Calu3 (cell line): ENCODE measurements at regions not wholly inside any gene's neighbourhood (a gene's known extent, or its start where the extent isn't known, plus 50 kb on each side); places are given as distances from the start of the nearest gene placed in this dataset.

Experiments used
- BruUV-seq: library from RNA; stranded (reverse); fragments of 400-500 nt; replicated peaks from 2 replicates; lab custom pipeline; 2021; lab: Mats Ljungman, UMichigan
- CTCF ChIA-PET: fragments of 300-600 bp; sonication (Branson Sonifier 250); formaldehyde crosslinking; loops from one replicate; lab custom pipeline; 2022; ENCODE audit warnings: antibody characterized with exemption; lab: Charles Lee
- DNase-seq: peaks from one replicate; pipeline ENCODE4 v3.0.0; 2022
- H3K27ac Mint-ChIP-seq: one replicate; pipeline ENCODE4 v1.8.0; 2022; ENCODE audit warnings: mixed read lengths; ENCODE audit not compliant: unreplicated experiment
- H3K27me3 Mint-ChIP-seq: one replicate; pipeline ENCODE4 v1.8.0; 2022; ENCODE audit warnings: mixed read lengths; ENCODE audit not compliant: unreplicated experiment
- H3K36me3 Mint-ChIP-seq: one replicate; pipeline ENCODE4 v1.8.0; 2022; ENCODE audit warnings: mild to moderate bottlenecking, moderate library complexity, mixed read lengths; ENCODE audit not compliant: insufficient read depth, unreplicated experiment
- H3K4me1 Mint-ChIP-seq: one replicate; pipeline ENCODE4 v1.8.0; 2022; ENCODE audit warnings: mild to moderate bottlenecking, low read depth, mixed read lengths; ENCODE audit not compliant: unreplicated experiment
- H3K4me3 Mint-ChIP-seq: one replicate; pipeline ENCODE4 v1.8.0; 2022; ENCODE audit warnings: mild to moderate bottlenecking, low read depth, moderate library complexity, mixed read lengths; ENCODE audit not compliant: unreplicated experiment
- H3K9me3 Mint-ChIP-seq: one replicate; pipeline ENCODE4 v1.8.0; 2022; ENCODE audit warnings: low read depth, mixed read lengths; ENCODE audit not compliant: unreplicated experiment
- CTCF ChIP-seq: fragments of 200-600 bp; IDR thresholded peaks from one replicate; pipeline ENCODE4 v1.8.0; 2022; ENCODE audit warnings: antibody characterized with exemption; ENCODE audit not compliant: unreplicated experiment
- intact Hi-C: fragments of 100-400 bp; cut with micrococcal nuclease; formaldehyde crosslinking; loops from one replicate; pipeline ENCODE4 v1.10.0; 2022; ENCODE audit not compliant: unreplicated experiment

DNA sequence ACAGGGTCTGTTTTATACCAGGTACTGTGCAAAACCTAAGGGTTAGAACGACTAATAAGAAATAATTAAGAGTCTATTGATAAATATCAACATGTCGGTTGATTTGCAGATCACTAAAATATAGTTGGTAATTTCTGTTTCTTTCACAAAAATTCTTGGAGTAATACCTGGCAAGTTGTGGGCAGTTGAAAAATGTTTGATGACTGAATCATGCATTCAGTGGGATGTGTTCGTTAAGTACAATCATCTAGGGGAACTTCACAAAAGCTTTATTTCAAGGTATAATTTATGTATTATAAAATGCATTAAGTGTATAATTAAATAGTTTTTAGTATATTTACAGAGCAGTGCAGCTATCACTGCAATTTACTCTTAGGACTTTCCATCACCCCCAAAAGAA is 120.0 kb downstream of the KCNA5 start:
- H3K27ac Mint-ChIP-seq = no peak overlapping the region
- no peaks in the 10 kb centered on the region for H3K4me1 Mint-ChIP-seq
- BruUV-seq = no TSS peak
- H3K27me3 Mint-ChIP-seq = peaks cover 13% of the 10 kb centered on the region
- no peaks in the 10 kb centered on the region for H3K9me3 Mint-ChIP-seq
- no peaks in the 10 kb centered on the region for H3K36me3 Mint-ChIP-seq
- no peak overlapping the region for H3K4me3 Mint-ChIP-seq
- TF ChIP-seq CTCF = no peak
- CTCF ChIA-PET = no interaction called here
- DNase-seq = no peak
- intact Hi-C loops = no loop called here

DNA sequence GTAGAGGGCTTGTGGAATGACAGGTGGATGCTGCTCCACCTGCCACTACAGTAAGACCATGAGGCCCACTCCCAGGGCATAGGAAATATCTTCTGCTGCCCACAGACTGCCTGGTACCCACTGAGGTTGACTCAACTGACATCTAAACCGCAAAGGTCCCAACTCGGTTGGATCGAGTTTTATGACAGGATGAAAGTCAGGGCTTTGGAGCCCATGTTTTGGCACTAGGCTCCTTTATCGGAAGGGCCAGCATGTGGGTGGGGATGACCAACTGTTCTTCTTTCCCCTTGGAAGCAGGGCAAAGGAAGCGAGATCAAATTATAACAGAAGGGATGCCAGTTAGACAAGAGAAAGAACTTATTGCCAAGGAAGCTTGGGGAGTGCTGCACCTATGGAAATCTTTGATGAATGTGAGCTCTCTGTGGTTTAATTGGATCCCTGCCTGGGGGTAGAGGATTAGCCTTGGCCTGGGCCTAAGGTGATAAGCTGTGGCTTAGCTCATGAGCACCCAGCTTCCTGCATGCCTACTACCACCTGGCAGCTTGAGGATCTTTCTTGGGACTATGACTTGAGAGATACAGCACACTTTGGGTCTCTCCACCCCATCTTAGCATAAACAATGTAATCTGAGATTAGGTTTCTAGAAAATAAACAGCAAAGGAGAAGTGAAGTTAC is 121.8 kb downstream of the KCNA5 start:
- no peak for TF ChIP-seq CTCF

GRCh38 chr12:5166976-5167375 is 123.3 kb downstream of the KCNA5 start:
- H3K4me3 Mint-ChIP-seq = no peak overlapping the region
- H3K27ac Mint-ChIP-seq = no peak overlapping the region
- BruUV-seq = no TSS peak
- DNase-seq = no peak
- H3K36me3 Mint-ChIP-seq = no peaks in the 10 kb centered on the region
- no peak for TF ChIP-seq CTCF
- CTCF ChIA-PET = no interaction called here
- intact Hi-C loops = no loop called here
- peaks cover 15% of the 10 kb centered on the region for H3K27me3 Mint-ChIP-seq
- H3K9me3 Mint-ChIP-seq = no peaks in the 10 kb centered on the region
- no peaks in the 10 kb centered on the region for H3K4me1 Mint-ChIP-seq

More for the DNA sequence above, 121.8 kb downstream of the KCNA5 start:
- CTCF ChIA-PET = no interaction called here
- no peaks in the 10 kb centered on the region for H3K4me1 Mint-ChIP-seq
- intact Hi-C loops = no loop called here
- no peaks in the 10 kb centered on the region for H3K36me3 Mint-ChIP-seq
- peaks cover 19% of the 10 kb centered on the region for H3K27me3 Mint-ChIP-seq
- no peaks in the 10 kb centered on the region for H3K9me3 Mint-ChIP-seq
- no peak overlapping the region for H3K27ac Mint-ChIP-seq
- DNase-seq = no peak
- no peak overlapping the region for H3K4me3 Mint-ChIP-seq
- BruUV-seq = no TSS peak

DNA sequence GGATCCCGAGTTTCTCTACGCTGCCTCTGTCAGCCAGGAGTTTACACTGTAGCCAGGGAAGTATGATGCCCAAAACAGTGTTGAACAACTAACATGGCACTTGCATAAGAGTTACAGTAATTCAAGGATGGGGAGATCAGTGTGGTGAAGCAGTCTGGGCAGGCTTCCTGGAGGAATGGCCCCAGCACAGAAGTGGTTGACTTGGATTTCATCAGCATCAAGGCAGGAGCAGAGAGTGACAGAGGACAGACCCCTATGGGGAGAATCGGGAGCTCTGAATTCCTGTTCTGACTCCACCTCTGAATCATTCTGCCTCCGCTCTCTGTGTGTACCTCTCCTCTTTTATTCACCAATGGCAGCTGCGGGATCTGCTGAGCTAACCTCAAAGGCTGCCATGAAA is 124.5 kb downstream of the KCNA5 start:
- no peaks in the 10 kb centered on the region for H3K4me1 Mint-ChIP-seq
- BruUV-seq = no TSS peak
- CTCF ChIA-PET = no interaction called here

More for the DNA sequence above, 124.5 kb downstream of the KCNA5 start:
- intact Hi-C loops = no loop called here
- Mint-ChIP-seq H3K4me3 (no peak overlapping the region), H3K27me3 (peaks cover 25% of the 10 kb centered on the region), H3K27ac (no peak overlapping the region), H3K9me3 (peaks cover 2% of the 10 kb centered on the region), H3K36me3 (no peaks in the 10 kb centered on the region)
- no peak for TF ChIP-seq CTCF
- no peak for DNase-seq
